Ramos (cell line): ENCODE measurements at regions not wholly inside any gene's neighbourhood (a gene's known extent, or its start where the extent isn't known, plus 50 kb on each side); places are given as distances from the start of the nearest gene placed in this dataset.

ENCODE experiments used
- in situ Hi-C: fragments of 300-500 bp; cut with MboI; formaldehyde crosslinking; loops from one replicate; pipeline ENCODE4 v1.14.3; 2022; ENCODE audit warnings: low sequenced_read_pairs; ENCODE audit not compliant: unreplicated experiment

DNA sequence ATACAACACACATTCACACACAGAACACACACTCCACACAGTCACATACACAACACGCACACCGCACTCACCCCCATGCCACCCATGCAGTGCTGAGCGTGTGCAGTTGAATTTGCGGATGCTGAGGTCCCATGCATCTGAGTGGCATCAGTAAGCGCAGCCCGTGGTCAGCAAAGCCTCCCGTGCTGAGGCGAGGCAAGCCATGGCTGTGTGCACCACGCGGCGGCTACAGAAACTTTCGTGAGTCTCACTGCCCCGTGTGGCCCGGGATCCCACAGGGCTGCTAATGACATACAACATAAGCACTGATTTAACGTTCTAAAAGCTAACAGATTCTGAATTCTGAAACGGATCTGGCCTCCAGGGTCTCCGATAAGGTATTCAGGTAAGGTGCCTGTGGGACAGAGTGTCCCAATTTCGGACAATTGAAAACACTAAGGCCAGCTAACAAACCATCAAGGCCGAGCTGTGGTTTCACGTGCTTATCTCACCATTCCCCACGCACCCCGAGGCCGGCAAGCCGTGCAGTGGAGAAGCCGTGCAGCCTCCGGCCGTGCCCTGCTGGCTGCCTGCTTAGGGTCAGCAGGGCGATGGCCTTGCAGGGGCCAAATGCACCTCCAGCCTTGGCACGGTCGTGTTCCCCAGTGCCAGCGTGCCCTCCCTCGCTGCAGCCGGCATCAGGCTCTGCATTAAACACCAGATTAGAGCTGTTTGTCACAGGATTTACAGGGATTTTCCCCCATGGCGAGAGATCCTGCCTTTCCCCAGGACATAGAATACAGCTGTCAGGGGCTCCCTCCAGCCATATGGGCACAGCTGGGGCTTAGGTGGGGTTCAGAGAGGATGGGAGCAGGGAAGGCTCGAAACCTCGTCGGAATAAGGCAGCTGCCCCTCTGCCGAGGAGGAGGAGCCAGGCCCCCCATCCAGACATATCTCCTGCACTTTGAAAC lies 191.7 kb downstream of the C16orf95 start:
- in situ Hi-C loops = no loop called here

DNA sequence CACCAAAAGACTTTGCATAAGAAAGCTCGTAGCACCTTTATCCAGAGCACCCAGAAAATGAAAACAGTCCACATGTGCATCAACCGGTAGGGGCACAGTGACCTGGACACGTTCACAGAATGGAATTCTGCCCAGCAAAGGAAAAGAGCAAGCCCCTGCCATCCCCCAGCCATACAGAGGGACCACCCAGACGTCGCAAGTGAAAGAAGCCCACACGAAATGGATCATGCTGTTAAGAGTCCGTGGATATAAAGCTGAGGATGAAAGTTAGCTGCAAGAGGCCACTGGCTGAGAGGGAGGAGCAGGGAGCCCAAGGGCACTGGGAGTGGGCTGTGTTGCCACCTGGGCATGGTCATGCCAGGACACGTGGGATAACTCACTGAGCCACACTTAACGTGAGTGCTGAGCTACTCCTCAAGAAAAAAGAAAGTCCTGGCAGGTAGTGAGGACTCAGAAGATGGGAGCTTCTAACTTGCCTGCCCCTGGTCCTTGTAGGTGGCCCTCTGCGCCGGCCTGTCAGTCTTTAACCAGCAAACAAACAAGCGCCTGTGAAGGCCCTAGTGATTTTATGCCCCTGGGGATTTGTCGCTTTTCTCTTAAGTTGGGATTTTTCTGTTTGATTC lies 190.7 kb downstream of the C16orf95 start:
- in situ Hi-C loops = no loop called here

DNA sequence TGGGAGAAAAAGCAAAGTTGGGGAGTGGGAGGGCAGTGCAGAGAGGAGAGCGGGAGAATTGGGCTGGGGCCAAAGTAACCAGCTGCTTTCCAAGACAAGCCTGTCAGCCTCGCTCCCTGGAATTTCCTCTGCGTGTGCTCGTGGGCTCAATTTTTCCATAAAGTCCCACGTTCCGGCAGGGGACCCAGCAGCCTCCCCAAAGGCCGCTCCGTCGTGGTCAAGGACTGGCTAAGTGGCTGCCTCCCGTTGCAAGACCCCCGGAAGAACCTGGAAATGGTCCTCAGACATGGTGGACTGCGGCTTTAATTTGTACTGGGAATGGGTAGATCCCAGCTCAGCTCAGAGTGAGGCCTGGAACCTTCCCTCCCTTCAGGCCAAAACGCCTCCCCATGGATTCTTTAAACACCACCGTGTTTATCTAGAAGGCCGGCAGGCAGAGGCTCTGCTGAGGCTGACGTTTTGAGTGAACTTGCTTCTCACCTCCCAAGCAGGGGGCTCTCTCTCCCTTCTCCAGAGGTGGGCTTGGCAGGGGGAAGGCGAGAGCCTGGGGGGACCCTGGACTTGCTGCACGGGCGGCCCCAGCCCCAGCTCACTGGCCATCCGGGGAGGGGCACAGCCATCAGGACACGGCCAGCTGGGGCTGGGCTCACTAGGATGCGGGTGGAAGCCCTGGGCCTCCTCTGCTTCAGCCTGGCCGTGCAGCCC lies 190.0 kb downstream of the C16orf95 start:
- in situ Hi-C loops = no loop called here

DNA sequence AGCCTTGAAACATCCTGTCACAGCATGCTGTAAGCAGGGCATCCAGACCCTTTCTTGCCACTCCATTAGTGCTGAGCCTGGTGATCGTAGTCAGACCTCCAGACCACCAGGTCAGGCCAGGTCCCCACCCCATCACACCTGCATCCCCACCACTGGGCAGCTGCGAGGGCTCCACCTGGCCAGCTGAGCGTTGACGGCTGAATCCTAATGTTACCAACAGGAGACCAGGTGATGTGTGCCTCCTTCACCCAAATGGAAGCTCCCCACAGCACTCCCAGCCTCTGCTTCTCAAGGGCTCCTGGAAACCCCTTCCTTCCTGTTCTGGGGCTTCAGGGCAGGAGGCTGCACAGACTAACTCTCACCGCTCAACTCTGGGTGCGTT lies 189.4 kb downstream of the C16orf95 start:
- in situ Hi-C loops = no loop called here

DNA sequence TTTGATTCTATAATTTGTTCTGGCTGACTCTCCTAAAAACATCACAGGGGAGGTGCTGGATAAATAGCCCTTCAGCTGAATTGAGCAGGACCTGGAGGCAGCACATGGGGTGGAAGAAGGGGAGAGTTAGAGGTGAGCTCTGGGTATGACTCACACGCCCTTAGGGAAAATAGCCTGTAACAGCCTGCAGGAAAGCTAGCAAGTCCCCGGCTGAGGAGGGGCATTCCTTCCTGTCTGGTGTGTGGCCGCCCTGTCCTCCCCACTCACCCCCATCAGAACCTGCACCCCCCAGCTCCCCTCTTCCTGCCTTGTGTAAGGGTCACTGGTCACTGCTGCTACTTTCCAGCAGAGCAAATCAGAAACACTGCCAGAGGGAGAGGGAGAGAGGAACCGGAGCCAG lies 187.4 kb downstream of the C16orf95 start:
- in situ Hi-C loops = no loop called here

DNA sequence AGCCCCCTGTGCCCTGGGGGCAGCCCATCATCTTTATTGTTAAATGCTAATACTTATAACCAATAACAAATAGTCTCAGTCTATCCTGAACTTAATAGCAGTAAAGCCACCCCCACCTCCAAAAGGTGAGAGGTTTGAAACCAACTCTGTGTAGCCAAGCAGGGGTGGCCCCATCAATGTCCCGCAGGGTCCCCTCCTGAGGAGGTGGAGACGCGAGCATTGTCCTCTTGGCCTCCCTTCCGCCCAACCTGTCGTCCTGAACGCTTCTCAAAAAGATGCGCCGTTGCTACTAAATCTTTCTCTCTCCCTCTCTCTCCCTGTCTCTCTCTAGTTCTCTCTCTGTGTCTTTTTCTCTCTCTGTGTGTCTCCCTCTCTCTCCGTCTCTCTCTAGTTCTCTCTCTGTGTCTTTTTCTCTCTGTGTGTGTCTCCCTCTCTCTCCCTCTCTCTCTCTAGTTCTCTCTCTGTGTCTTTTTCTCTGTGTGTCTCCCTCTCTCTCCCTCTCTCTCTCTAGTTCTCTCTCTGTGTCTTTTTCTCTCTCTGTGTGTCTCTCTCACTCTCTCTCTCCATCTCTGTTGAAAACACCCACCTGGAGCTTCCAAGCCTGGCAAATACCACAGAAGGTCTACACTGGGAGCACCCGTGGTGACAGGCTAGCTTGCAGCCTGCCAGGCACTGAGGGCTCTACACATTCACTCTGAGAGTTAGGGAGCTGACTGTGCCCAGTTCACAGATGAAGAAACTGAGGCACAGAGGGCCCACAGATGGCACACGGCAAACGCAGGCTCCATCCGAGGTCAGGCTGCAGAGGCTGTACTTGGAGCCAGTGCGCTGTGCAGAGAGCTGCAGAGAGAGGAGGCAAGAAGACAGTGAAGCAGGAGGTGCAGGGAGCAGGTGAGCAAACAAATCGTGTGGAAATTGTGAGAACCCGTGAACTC lies 185.9 kb downstream of the C16orf95 start:
- in situ Hi-C loops = no loop called here

DNA sequence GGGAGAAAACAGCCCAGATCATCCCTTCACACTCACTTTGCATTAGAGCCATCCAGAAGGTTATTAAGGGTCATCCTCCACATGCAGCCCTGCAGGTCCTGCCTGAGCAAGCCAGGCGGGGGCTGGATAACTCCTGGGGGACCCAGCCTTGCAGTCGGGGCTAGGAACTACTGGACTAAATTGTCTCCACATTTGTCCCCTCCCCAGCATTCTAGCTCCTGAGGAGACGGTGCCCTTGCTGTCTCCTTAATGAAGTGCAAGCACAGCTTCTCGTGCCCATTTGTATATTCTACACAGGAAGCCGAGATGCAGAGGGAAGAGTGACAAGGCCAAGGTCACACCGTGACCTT lies 185.2 kb downstream of the C16orf95 start:
- in situ Hi-C loops = no loop called here

DNA sequence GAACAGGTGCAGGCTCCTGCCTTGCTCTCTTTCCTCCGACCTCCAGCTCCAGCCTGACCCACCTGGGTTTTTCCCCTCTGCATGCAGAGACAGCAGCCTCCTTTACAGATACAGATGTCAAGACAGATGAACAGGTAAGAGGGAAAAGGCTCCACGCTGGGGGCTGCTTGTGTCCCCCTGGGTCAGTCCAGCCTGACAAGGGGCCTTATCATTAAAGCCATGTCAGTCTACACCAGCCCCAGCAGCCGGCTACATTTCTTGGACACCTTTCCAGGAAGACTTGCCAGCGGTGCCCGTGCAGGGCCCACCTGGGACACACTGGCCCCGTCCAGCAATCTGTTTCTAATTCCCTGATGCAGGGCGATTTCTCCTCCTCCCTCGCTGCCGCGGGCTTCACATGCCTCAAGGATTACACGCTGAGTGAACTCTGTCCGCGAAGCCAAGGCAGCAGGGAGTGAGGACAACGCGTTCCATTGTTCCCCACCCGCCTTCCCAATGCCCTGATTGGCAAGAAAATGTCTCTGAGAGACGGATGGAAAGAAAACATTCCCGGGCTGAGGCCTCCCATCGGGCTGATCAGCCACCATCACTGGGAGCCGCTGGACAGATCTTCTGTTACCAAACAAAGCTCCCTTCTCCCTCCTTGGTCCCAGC lies 184.7 kb downstream of the C16orf95 start:
- in situ Hi-C loops = no loop called here

DNA sequence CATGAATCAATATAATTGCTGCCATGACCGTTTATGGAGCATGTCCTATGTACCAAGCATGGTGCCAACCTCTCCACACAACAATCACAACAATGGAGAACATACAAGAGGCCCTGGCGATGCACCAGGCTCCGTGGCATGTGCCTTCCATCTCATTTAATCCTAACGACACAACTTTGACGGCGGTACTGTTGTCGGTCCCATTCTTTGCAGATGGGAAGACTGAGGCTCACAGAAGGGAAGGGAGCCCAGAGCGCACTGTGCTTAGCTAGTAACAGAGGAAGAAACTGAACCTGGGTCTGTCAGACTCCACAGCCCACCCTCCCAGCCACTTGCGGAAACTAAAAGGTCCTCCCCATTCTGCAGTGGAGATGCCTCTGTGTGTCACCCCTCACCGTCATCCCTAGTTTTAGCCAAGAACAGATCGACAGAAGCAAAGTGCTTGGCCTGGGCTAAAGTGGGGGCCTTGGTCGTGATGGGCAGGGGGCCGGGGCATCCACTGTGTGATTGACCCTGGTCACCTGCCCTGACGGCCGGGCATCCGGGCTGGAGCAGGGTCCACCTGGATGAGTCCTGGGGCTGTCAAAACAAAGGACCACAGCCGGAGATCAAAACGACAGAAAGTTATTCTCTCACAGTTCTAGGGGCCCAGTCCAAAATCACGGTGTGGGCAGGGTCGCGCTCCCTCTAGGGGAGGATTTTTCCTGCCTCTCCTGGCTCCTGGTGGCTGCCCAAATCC lies 183.9 kb downstream of the C16orf95 start:
- in situ Hi-C loops = no loop called here

DNA sequence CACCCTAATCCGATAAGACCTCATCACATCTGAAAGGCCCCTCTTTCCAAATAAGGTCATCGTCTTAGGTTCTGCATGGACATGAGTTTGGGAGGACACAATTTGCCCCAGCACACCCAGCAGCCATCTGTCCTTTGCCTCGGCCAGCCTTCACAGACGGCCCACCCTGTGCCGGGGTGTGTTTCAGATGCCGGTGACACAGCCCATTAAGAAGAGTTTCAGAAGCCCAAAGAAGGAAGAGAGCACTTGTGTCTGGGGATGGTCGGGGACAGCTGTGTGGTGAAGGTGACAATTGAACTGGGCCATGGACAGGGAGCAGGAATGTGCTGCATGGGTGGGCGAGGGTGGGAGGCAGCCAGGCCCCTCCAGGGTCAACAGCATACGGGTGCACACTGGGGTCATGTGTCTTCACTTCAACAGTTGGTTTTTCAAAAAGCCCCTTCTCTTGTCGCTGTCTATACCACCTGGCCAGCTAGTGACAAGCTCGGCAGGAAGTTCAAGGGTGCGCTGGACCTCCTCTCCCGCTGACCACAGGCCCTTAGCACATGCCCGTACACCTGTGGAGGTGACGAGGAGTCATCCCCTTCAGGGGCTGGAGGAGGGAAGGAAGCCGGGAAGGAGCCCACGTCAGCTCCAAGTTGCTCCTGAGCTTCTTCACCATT lies 183.1 kb downstream of the C16orf95 start:
- in situ Hi-C loops = no loop called here

DNA sequence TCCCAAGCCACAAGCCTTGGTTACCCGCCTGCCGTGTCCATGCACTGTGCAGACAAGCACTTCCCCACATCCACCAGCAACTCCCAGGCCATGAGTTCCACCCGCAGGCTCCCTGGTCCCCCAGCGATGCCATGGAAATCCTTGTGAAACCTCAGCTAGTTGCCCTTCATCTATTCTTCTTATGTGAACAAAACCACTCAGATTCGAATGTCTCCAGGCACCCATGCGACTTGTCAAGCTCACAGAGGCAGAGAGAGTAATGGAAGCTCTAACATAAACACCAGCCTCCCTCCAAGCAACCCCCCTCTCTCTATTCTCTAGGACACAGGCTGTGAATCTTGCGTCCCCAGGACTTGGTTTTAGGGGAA lies 182.6 kb downstream of the C16orf95 start:
- in situ Hi-C loops = no loop called here

DNA sequence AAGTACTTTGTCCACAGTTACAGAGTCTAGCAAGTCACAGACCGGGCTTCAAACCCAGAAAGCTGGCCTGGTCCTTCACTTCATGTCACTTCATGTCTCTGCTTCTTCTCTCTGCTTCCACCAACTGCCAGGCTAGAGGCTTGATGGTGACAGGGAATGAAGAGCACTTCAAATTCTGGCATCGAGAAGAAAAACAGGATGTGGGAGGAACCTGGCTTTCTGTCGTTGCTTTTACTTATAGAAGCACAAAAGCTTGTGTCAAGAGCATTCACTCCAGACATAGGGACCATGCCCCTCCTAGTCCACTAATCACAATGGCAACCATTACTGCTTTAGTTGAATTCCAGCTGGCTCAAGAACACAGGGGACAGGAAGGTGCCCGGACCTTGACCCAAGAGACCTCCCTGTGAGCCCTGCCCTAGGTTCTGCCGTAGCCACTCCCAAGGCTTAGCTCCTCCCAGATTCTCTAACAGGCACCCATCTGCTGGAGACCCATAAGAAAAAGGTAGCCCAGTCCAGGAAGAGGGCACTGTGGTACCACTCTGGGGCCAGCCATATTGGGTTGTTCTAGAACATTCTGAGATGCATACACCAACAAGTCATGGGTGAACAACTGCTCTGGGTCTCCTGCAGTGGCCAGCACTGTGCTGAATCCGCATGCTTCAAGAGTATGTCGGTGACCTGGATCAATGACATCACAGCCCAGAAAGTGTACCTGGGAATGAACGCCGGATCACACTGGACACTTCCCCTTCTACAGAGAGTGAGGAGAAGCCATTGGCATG lies 181.8 kb downstream of the C16orf95 start:
- in situ Hi-C loops = no loop called here

DNA sequence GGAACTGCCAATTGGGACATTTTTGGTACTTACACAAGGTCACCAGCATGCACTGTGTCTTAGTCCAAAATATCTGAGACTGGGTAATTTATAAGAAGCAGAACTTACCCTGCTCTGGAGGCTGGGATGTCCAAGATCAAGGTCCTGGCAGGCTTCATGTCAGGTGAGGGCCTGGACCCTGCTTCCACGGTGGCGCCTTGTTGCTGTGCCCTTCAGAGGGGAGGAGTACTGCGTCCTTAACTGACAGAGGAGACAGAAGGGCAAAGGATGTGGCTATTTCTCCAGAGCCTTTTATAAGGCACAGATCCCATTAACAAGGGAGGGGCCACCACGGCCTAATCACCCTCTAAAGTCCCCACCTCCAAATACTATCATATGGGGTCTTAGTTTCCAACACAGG lies 178.9 kb downstream of the C16orf95 start:
- in situ Hi-C loops = no loop called here

DNA sequence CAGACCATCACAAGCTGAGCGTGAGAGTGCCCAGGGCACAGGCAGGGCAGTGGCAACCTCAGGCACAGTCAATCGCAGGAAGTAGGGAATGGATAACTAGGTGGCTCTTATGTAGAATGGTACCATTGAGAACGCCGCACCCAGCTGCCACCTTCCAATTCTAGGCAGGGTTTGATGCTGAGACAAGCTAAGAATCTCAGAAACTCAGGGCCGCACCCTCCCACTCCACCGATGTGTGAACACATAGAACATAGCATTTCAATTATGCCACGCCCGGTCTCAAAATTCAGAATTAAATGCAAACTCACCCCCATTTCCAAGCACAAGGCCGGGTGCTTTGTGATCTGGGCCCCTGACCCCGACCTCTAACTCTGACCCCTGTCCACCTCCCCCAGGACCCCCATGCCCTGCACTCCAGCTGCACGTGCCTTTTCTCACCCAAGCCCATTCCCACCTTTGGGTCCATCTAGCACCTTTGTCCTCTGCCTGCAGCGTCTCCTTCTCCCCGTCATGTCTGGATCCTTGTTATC lies 178.4 kb downstream of the C16orf95 start:
- in situ Hi-C loops = no loop called here

DNA sequence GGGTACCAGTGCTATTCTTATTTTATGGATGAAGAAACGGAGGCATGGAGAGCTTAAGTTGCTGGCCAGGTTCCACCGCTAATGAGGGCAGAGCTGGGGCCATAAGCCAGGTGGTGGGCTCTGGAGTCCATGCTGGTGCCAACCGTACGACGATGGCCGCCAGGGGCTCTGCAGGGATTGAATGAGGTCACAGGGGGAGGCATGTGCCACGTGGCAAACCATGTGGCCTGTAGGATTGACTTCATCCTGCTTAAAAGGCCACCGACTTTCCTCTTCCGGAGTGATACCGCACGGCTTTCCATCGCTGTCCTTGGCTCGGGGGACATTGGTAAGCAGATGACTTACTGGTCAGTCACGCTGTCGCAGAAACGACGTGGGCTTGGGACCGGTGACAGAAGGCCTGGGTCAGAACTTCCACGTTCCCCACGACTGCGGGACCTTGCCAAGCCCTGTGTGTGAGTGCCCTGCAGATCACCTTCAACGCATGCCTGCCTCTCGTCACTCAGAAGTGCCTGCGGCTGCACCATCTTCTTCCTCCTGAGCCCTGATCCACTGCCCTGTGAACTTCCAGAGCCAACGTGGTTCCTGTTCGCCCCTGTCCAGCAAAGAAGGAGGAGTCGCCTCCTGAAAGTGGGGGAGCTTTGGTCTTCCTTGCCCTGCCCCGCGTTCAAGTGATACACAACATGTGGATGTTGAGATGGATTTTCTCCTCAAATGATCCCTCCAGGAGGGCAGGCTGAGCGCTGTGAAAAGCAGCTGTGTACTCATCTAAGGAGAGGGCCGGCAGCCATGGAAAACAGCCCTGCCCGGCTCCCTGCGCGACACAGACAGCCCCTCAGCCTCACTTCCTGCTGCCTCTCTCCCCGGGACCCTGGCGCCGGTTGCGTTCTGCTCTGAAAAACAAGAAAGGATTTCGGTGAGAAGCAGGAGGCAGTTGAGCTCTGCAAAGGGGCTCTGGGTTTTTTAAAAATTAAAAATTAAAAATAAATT lies 176.7 kb downstream of the C16orf95 start:
- in situ Hi-C loops = no loop called here

DNA sequence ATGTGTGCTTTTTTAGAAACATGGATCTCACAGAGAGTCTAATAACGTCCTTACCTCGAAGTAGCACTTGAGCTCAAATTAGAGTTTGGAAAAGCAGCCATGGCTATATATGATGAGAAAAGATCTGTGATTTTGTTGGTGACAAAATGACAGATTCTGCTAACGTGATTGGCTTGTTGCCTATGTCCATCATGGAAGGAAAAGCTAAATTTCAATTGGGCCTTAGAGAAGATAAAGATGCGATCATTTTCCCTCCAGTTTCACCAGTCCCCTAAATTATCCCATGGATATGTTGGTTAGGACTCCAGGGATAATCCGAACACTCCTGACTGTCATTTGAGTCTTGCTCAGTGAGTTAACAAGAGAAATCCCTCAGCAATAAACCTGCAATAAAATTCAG lies 175.8 kb downstream of the C16orf95 start:
- in situ Hi-C loops = no loop called here
